ENCODE measurements at regions not wholly inside any gene's neighbourhood (a gene's known extent, or its start where the extent isn't known, plus 50 kb on each side); places are given as distances from the start of the nearest gene placed in this dataset.

- no peak overlapping the region for H3K27ac ChIP-seq (ENCODE audit: low read depth, low read length)
- no peaks in the 10 kb centered on the region for H3K9me3 ChIP-seq (ENCODE audit: control insufficient read depth in 1 of 2, low read length in 2 of 2)
- H3K36me3 ChIP-seq (ENCODE audit: control insufficient read depth in 1 of 2, insufficient read depth in 2 of 2, low read length in 2 of 2), result no peaks in the 10 kb centered on the region
- no peak overlapping the region for H3K4me3 ChIP-seq (ENCODE audit: low read depth in 1 of 2, low read length in 2 of 2)
- no peaks in the 10 kb centered on the region for H3K4me1 ChIP-seq (ENCODE audit: control insufficient read depth in 1 of 2, insufficient read depth in 2 of 2, low read length in 2 of 2)
- H3K9ac ChIP-seq (ENCODE audit: low read depth in 1 of 2, low read length in 2 of 2), result no peak overlapping the region
- no peaks in the 10 kb centered on the region for H3K27me3 ChIP-seq (ENCODE audit: control insufficient read depth in 1 of 2, insufficient read depth in 2 of 2, low read length in 2 of 2)
These were observed 389.3 kb downstream of the PMP22 start for GRCh38 chr17:14875557-14876412.

GRCh38 chr17:14873996-14874395, 391.1 kb downstream of the PMP22 start:
- no peaks in the 10 kb centered on the region for H3K9me3 ChIP-seq (ENCODE audit: control insufficient read depth in 1 of 2, low read length in 2 of 2)
- no peak overlapping the region for H3K27ac ChIP-seq (ENCODE audit: low read depth, low read length)
- H3K36me3 ChIP-seq (ENCODE audit: control insufficient read depth in 1 of 2, insufficient read depth in 2 of 2, low read length in 2 of 2), result no peaks in the 10 kb centered on the region
- no peak overlapping the region for H3K4me3 ChIP-seq (ENCODE audit: low read depth in 1 of 2, low read length in 2 of 2)
- H3K9ac ChIP-seq (ENCODE audit: low read depth in 1 of 2, low read length in 2 of 2), result no peak overlapping the region
- H3K27me3 ChIP-seq (ENCODE audit: control insufficient read depth in 1 of 2, insufficient read depth in 2 of 2, low read length in 2 of 2), result no peaks in the 10 kb centered on the region
- no peaks in the 10 kb centered on the region for H3K4me1 ChIP-seq (ENCODE audit: control insufficient read depth in 1 of 2, insufficient read depth in 2 of 2, low read length in 2 of 2)

GRCh38 chr17:14873540-14873939, 391.6 kb downstream of the PMP22 start:
- Histone ChIP-seq H3K9ac (ENCODE audit: low read depth in 1 of 2, low read length in 2 of 2) (no peak overlapping the region), H3K9me3 (ENCODE audit: control insufficient read depth in 1 of 2, low read length in 2 of 2) (peaks cover 0 to 2% of the 10 kb centered on the region in 2 donors), H3K4me1 (ENCODE audit: control insufficient read depth in 1 of 2, insufficient read depth in 2 of 2, low read length in 2 of 2) (no peaks in the 10 kb centered on the region), H3K4me3 (ENCODE audit: low read depth in 1 of 2, low read length in 2 of 2) (no peak overlapping the region), H3K36me3 (ENCODE audit: control insufficient read depth in 1 of 2, insufficient read depth in 2 of 2, low read length in 2 of 2) (no peaks in the 10 kb centered on the region), H3K27ac (ENCODE audit: low read depth, low read length) (no peak overlapping the region), H3K27me3 (ENCODE audit: control insufficient read depth in 1 of 2, insufficient read depth in 2 of 2, low read length in 2 of 2) (no peaks in the 10 kb centered on the region)

GRCh38 chr17:14871921-14872320, 393.2 kb downstream of the PMP22 start:
- no peaks in the 10 kb centered on the region for H3K4me1 ChIP-seq (ENCODE audit: control insufficient read depth in 1 of 2, insufficient read depth in 2 of 2, low read length in 2 of 2)
- peaks cover 0 to 4% of the 10 kb centered on the region in 2 donors for H3K9me3 ChIP-seq (ENCODE audit: control insufficient read depth in 1 of 2, low read length in 2 of 2)
- no peak overlapping the region for H3K4me3 ChIP-seq (ENCODE audit: low read depth in 1 of 2, low read length in 2 of 2)
- no peaks in the 10 kb centered on the region for H3K36me3 ChIP-seq (ENCODE audit: control insufficient read depth in 1 of 2, insufficient read depth in 2 of 2, low read length in 2 of 2)
- H3K27me3 ChIP-seq (ENCODE audit: control insufficient read depth in 1 of 2, insufficient read depth in 2 of 2, low read length in 2 of 2), result no peaks in the 10 kb centered on the region
- H3K9ac ChIP-seq (ENCODE audit: low read depth in 1 of 2, low read length in 2 of 2), result no peak overlapping the region
- no peak overlapping the region for H3K27ac ChIP-seq (ENCODE audit: low read depth, low read length)

GRCh38 chr17:14866266-14866665, 398.9 kb downstream of the PMP22 start:
- no peaks in the 10 kb centered on the region for H3K36me3 ChIP-seq (ENCODE audit: control insufficient read depth in 1 of 2, insufficient read depth in 2 of 2, low read length in 2 of 2)
- peaks cover 0 to 4% of the 10 kb centered on the region in 2 donors for H3K9me3 ChIP-seq (ENCODE audit: control insufficient read depth in 1 of 2, low read length in 2 of 2)
- no peaks in the 10 kb centered on the region for H3K27me3 ChIP-seq (ENCODE audit: control insufficient read depth in 1 of 2, insufficient read depth in 2 of 2, low read length in 2 of 2)
- H3K9ac ChIP-seq (ENCODE audit: low read depth in 1 of 2, low read length in 2 of 2), result no peak overlapping the region
- no peaks in the 10 kb centered on the region for H3K4me1 ChIP-seq (ENCODE audit: control insufficient read depth in 1 of 2, insufficient read depth in 2 of 2, low read length in 2 of 2)
- no peak overlapping the region for H3K4me3 ChIP-seq (ENCODE audit: low read depth in 1 of 2, low read length in 2 of 2)
- H3K27ac ChIP-seq (ENCODE audit: low read depth, low read length), result no peak overlapping the region

GRCh38 chr17:14864127-14864526, 401.0 kb downstream of the PMP22 start:
- Histone ChIP-seq H3K36me3 (ENCODE audit: control insufficient read depth in 1 of 2, insufficient read depth in 2 of 2, low read length in 2 of 2) (no peaks in the 10 kb centered on the region), H3K4me1 (ENCODE audit: control insufficient read depth in 1 of 2, insufficient read depth in 2 of 2, low read length in 2 of 2) (no peaks in the 10 kb centered on the region), H3K27me3 (ENCODE audit: control insufficient read depth in 1 of 2, insufficient read depth in 2 of 2, low read length in 2 of 2) (no peaks in the 10 kb centered on the region), H3K9me3 (ENCODE audit: control insufficient read depth in 1 of 2, low read length in 2 of 2) (peaks cover 0 to 4% of the 10 kb centered on the region in 2 donors), H3K27ac (ENCODE audit: low read depth, low read length) (no peak overlapping the region), H3K9ac (ENCODE audit: low read depth in 1 of 2, low read length in 2 of 2) (no peak overlapping the region), H3K4me3 (ENCODE audit: low read depth in 1 of 2, low read length in 2 of 2) (no peak overlapping the region)

GRCh38 chr17:14859542-14859941, 405.6 kb downstream of the PMP22 start:
- Histone ChIP-seq H3K4me1 (ENCODE audit: control insufficient read depth in 1 of 2, insufficient read depth in 2 of 2, low read length in 2 of 2) (no peaks in the 10 kb centered on the region), H3K9ac (ENCODE audit: low read depth in 1 of 2, low read length in 2 of 2) (no peak overlapping the region), H3K4me3 (ENCODE audit: low read depth in 1 of 2, low read length in 2 of 2) (no peak overlapping the region), H3K27ac (ENCODE audit: low read depth, low read length) (no peak overlapping the region), H3K27me3 (ENCODE audit: control insufficient read depth in 1 of 2, insufficient read depth in 2 of 2, low read length in 2 of 2) (no peaks in the 10 kb centered on the region), H3K9me3 (ENCODE audit: control insufficient read depth in 1 of 2, low read length in 2 of 2) (no peaks in the 10 kb centered on the region), H3K36me3 (ENCODE audit: control insufficient read depth in 1 of 2, insufficient read depth in 2 of 2, low read length in 2 of 2) (no peaks in the 10 kb centered on the region)

- Histone ChIP-seq H3K9ac (ENCODE audit: low read depth in 1 of 2, low read length in 2 of 2) (no peak overlapping the region), H3K27ac (ENCODE audit: low read depth, low read length) (no peak overlapping the region), H3K4me3 (ENCODE audit: low read depth in 1 of 2, low read length in 2 of 2) (no peak overlapping the region), H3K9me3 (ENCODE audit: control insufficient read depth in 1 of 2, low read length in 2 of 2) (no peaks in the 10 kb centered on the region), H3K27me3 (ENCODE audit: control insufficient read depth in 1 of 2, insufficient read depth in 2 of 2, low read length in 2 of 2) (no peaks in the 10 kb centered on the region), H3K36me3 (ENCODE audit: control insufficient read depth in 1 of 2, insufficient read depth in 2 of 2, low read length in 2 of 2) (no peaks in the 10 kb centered on the region), H3K4me1 (ENCODE audit: control insufficient read depth in 1 of 2, insufficient read depth in 2 of 2, low read length in 2 of 2) (no peaks in the 10 kb centered on the region)
These were observed 408.9 kb downstream of the PMP22 start for GRCh38 chr17:14856176-14856575.

GRCh38 chr17:14854691-14855090, 410.4 kb downstream of the PMP22 start:
- H3K9ac ChIP-seq (ENCODE audit: low read depth in 1 of 2, low read length in 2 of 2), result no peak overlapping the region
- H3K4me3 ChIP-seq (ENCODE audit: low read depth in 1 of 2, low read length in 2 of 2), result no peak overlapping the region
- peaks cover under 1 to 2% of the 10 kb centered on the region in 2 donors for H3K9me3 ChIP-seq (ENCODE audit: control insufficient read depth in 1 of 2, low read length in 2 of 2)
- no peaks in the 10 kb centered on the region for H3K27me3 ChIP-seq (ENCODE audit: control insufficient read depth in 1 of 2, insufficient read depth in 2 of 2, low read length in 2 of 2)
- H3K36me3 ChIP-seq (ENCODE audit: control insufficient read depth in 1 of 2, insufficient read depth in 2 of 2, low read length in 2 of 2), result no peaks in the 10 kb centered on the region
- no peaks in the 10 kb centered on the region for H3K4me1 ChIP-seq (ENCODE audit: control insufficient read depth in 1 of 2, insufficient read depth in 2 of 2, low read length in 2 of 2)
- H3K27ac ChIP-seq (ENCODE audit: low read depth, low read length), result no peak overlapping the region

- H3K4me1 ChIP-seq (ENCODE audit: control insufficient read depth in 1 of 2, insufficient read depth in 2 of 2, low read length in 2 of 2), result no peaks in the 10 kb centered on the region
- H3K27ac ChIP-seq (ENCODE audit: low read depth, low read length), result no peak overlapping the region
- H3K9ac ChIP-seq (ENCODE audit: low read depth in 1 of 2, low read length in 2 of 2), result no peak overlapping the region
- no peaks in the 10 kb centered on the region for H3K36me3 ChIP-seq (ENCODE audit: control insufficient read depth in 1 of 2, insufficient read depth in 2 of 2, low read length in 2 of 2)
- no peak overlapping the region for H3K4me3 ChIP-seq (ENCODE audit: low read depth in 1 of 2, low read length in 2 of 2)
- H3K27me3 ChIP-seq (ENCODE audit: control insufficient read depth in 1 of 2, insufficient read depth in 2 of 2, low read length in 2 of 2), result no peaks in the 10 kb centered on the region
- peaks cover 3 to 4% of the 10 kb centered on the region in 2 donors for H3K9me3 ChIP-seq (ENCODE audit: control insufficient read depth in 1 of 2, low read length in 2 of 2)
These were observed 419.4 kb downstream of the PMP22 start for GRCh38 chr17:14845591-14846281.
